ENCODE measurements at regions not wholly inside any gene's neighbourhood (a gene's known extent, or its start where the extent isn't known, plus 50 kb on each side); places are given as distances from the start of the nearest gene placed in this dataset.
A peak's percentile ranks its signal among the peaks of the same experiment; 100 is the strongest.
"Not testable (repeated sequence)": the region's sequence is repeated elsewhere in the genome, so short reads cannot be mapped to it uniquely, and the experiment has no call there.

DNA sequence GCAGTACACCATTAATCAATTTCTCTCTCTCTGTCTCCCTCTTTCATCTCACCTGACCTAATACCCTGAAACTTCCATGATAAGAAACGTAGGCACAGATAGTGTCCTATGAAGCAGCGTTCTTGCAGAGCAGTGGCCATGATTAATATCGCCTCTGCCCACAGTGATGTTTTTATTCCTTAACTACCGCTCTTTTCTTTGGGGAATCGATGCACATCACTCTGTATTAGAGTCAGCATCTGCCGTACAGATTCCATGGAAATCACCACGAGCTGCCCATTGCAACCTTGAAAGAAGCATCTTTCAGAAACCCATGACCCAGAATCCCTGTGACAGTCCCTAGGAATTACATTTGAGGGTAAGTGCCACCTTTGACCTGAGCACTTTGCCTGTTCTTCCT lies 152.0 kb upstream of the ECI2 start:
- no peak for DNase-seq

- no peak for DNase-seq
These were observed 147.6 kb upstream of the ECI2 start for GRCh38 chr6:4282926-4283325.

GRCh38 chr6:4281341-4282293 lies 146.2 kb upstream of the ECI2 start:
- peak; percentile 13 to 47 (median 32) for DNase-seq

- DNase-seq: no peak
These were observed 145.3 kb upstream of the ECI2 start for GRCh38 chr6:4280707-4281106.

DNA sequence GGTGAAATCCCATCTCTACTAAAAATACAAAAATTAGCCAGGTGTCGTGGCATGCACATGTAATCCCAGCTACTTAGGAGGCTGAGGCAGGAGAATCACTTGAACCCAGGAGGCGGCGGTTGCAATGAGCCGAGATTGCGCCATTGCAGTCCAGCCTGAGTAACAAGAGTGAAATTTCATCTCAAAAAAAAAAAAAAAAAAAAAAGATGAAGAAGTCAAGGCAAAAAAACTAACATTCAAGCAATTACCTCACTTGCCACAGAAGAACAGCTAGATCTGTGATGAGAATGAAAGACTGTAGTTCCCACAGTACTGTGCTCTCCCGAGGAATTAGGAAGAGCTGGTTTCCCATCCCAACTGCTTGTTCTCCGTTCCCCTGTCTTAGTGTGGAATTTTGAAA lies 144.7 kb upstream of the ECI2 start:
- no peak for DNase-seq

GRCh38 chr6:4274382-4275082 lies 139.2 kb upstream of the ECI2 start:
- DNase-seq: no peak

DNA sequence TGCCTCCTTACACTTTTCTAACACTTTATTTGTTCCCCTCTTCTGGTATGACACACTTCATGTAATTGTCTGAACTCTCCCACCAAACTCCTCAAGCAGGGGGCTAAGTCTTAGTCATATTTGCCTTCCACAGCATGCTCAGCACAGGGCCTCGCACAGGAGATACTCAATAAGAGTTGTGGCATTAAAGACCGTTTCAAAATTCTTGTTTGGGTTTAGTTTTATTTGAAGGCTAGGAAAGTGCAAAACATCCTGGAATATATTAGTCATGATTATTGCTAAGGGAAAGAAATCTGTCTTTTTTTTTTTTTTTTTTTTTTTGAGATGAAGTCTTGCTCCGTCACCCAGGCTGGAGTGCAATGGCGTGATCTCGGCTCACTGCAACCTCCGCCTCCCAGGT lies 137.6 kb upstream of the ECI2 start:
- no peak for DNase-seq

DNA sequence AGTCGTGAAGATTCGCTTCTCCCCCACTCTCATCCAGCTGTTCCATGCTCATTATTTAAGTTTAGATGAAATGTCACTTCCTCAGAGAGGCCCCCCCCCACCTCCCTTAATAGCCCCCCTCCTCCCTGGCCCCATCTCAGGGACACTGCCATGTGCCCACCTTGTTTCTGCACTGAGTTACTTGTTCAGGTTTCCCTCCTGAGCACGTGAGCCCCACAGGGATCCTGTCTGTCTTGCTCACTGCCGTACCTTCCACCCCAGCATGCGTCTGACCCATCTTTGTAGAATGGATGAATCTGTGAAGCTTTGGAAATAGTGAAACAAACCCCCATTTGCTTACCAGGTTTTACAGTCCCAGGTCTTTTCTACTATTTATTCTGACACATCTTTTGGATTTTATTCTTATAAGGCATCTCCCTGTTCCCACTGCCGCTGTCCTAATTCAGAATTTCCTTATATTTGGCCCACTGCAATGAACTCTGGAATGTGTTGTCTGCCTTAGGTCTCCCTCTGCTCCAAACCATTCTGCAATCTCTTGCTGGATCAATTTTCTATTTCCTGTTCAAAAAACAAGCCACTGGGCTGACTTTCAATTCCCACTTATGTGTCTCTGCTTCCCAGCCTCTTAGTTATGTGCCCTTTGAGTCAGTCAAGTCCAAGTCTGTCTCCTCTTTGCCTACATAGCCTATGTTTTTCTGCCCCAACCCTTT lies 136.5 kb upstream of the ECI2 start:
- no peak for DNase-seq

DNA sequence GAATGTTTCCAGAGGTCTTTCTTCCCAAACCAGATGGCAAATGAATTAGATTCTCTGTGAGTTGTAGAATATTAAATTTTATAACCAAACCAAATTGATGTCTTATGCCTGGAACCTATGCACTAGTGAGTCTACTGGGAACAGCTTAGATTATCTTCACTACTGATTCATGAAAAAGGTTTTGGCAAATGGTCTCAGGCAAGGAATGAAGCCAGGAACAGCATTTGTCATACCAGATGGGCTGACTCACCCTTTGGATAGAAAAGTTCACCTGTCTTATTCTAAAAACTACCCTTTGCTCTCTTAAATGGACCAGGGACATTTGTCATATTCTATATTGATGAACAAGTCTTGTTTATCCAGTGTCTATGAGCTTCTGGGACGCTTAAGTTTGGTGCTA lies 135.4 kb upstream of the ECI2 start:
- no peak for DNase-seq

DNA sequence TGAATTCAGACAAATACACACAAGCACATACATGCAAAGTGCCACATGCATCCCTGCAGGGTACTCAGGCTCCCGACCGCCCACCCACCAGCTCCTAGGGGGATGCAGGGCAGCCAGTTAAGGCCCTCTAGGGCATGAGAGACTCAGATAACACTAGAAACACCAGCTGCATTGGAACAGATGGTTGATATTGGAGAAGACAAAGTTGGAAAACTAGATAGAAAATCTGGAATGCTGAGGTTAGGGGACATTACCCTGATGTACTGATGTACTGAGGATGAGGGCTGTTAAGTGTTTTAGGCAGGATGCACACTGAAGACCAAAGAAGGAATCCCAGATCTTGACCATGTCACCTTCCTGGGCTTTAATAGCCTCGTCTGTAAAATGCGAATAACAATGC lies 134.6 kb upstream of the ECI2 start:
- no peak for DNase-seq

DNA sequence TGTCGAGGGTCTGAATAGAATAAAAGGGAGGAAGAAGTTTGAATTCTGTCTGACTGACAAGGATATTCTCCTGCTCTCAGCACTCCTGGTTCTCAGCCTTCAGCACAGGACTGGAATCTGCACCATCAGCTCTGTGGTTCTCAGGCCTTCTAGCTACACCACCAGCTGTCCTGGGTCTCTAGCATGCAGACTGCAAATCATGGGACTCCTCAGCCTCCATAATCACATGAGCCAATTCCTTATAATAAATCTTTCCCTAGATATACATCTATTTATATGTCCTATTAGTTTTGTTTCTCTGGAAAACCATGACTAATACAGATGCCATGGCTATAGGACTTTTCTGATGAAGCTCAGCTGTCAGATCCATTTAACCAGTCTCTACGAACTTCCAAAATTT lies 132.8 kb upstream of the ECI2 start:
- DNase-seq: no peak

- DNase-seq: peak in 1 of 4 experiments; percentile 6
These were observed 130.4 kb upstream of the ECI2 start for GRCh38 chr6:4265740-4266139.

DNA sequence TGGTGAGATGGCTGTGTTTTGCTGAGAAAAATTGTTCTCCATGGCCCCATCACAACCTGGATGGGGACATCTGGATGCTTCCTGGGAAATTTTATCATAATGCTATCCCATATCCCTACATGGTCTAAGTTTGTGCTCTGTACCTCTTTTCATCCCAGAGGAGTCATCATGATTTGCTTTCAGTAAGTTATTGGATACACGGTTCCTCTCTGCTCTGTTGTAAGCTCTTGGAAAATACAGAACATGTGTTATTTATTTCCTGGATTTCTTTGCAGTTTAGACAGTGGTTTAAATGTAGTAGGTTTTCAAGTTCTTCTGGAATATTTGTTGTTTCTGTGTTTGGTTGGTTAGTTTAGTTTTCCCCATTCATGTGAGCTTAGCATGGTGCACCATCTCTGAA lies 129.2 kb upstream of the ECI2 start:
- DNase-seq: no peak

- no peak for DNase-seq
These were observed 128.7 kb upstream of the ECI2 start for GRCh38 chr6:4264081-4264480.

DNA sequence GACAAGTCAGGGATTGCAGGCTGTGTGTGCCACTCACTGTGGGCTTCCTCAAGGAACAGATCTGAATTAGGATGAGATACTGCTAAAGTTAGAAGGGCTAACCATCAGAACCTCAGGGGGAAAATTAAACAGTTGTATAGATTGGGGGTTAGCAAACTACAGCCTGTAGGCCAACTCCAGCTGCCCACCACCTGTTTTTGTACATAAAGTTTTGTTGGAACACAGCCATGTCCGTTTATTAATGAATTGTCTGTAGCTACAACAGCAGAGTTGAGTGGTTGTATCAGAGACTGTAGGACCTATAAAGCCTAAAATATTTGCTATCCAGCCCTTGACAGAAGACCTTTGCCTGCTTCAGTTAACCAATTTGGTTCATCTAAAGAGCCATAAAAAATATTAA lies 127.2 kb upstream of the ECI2 start:
- no peak for DNase-seq

- no peak for DNase-seq
These were observed 124.0 kb upstream of the ECI2 start for GRCh38 chr6:4259391-4259790.

DNA sequence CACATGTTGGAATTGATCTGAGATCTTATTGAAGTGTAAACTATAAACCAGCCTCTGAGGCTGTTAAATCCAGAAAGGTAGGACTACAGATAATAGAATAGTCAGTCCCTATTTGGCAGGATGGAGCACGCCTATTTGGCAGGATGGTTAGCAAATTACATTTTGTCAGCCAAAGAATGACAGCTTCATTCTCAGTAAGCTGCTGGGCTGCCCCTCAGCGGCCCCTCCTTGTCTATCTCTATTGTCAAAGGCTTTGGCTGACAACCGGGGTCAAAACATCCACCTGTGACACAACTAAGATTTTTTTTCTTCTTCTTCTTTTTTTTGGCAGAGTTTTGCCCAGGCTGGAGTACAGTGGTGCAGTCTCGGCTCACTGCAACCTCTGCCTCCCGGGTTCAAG lies 123.4 kb upstream of the ECI2 start:
- DNase-seq: no peak

DNA sequence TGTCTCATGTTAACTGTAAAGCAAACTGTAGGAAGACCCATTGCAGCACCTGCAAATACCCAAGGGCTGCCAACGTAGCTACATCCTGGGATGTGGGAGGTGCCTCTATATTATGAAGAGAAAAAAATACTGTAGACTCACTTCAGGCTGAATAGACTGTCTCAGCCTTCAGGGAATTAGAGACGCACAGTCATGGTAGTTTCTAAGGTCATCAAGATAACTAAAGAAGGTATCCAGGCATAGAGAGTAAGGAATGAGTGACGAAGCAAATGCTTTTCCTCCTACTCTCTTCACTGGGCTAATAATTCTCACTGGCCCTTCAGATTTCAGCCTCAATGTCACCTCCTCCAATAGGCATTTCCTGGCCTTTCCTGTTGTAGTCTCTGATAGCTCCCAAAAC lies 121.6 kb upstream of the ECI2 start:
- no peak for DNase-seq

DNA sequence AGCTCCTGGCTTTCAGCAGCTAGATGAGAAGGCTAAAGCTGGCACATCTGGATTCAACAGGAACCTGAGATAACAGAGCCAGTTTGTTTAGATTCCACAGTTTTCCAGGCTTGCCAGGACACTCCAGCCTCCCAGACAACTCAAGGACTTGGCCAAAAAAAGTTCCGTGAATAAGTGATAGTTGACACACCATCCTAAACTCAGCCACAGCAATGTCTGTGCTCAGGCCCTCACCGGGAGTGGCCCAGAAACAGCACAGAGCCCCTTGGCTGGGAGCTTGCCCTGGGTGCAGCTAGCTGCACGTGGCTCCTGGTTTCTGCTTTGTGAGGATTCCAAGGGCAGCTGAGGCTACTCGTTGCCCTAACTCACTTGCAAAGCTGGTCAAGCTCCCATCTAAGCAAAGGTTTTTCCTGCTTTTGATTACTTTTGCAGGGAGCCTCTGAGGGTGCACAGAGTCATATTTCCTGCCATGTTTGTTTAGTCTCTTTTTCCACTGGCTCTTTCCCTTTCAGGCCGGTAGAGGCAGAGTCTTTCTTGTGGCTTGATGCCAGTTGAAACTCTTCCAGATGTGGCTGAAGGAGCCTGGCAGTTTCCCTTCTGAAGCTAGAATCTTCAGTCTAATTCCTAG lies 118.3 kb upstream of the ECI2 start:
- peak in 1 of 4 experiments; percentile 5 for DNase-seq

DNA sequence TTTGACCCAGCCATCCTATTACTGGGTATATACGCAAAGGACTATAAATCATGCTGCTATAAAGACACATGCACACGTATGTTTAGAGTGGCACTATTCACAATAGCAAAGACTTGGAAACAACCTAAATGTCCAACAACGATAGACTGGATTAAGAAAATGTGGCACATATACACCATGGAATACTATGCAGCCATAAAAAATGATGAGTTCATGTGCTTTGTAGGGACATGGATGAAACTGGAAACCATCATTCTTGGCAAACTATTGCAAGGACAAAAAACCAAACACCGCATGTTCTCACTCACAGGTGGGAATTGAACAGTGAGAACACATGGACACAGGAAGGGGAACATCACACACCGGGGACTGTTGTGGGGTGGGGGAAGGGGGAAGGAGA lies 117.1 kb upstream of the ECI2 start:
- not testable (repeated sequence) for DNase-seq

- no peak for DNase-seq
These were observed 115.3 kb upstream of the ECI2 start for GRCh38 chr6:4250645-4251044.

- DNase-seq: not testable (repeated sequence)
These were observed 108.5 kb upstream of the ECI2 start for GRCh38 chr6:4243832-4244231.

DNA sequence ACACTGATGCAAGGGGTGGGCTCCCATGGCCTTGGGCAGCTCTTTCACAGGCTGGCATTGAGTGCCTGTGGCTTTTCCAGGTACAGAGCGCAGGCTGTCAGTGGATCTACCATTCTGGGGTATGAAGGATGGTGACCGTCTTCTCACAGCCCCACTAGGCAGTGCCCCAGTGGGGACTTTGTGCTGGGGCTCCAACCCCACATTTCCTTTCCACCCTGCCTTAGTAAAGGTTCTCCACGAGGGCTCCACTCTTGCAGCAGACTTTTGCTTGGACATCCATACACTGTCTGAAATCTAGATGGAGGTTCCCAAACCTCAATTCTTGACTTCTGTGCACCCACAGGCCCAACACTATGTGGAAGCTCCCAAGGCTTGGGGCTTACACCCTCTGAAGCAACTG lies 107.9 kb upstream of the ECI2 start:
- DNase-seq: no peak
